Chondrocyte (in vitro differentiated cells): ENCODE measurements at regions not wholly inside any gene's neighbourhood (a gene's known extent, or its start where the extent isn't known, plus 50 kb on each side); places are given as distances from the start of the nearest gene placed in this dataset.

Source experiments
- DNase-seq: peaks from one replicate; pipeline ENCODE4 v3.0.0; 2021; ENCODE audit warnings: mixed read lengths, low spot score
- H3K27ac Mint-ChIP-seq: one replicate; pipeline ENCODE4 v1.8.0; 2021; ENCODE audit warnings: mild to moderate bottlenecking, moderate library complexity, mixed read lengths; ENCODE audit not compliant: unreplicated experiment
- H3K27me3 Mint-ChIP-seq: 2 replicates; pipeline ENCODE4 v1.8.0; 2021; ENCODE audit warnings: low read depth, mixed read lengths
- H3K36me3 Mint-ChIP-seq: 2 replicates; pipeline ENCODE4 v1.8.0; 2021; ENCODE audit warnings: low read depth, mixed read lengths
- H3K4me1 Mint-ChIP-seq: 2 replicates; pipeline ENCODE4 v1.8.0; 2021; ENCODE audit warnings: low read depth, mild to moderate bottlenecking, mixed read lengths
- H3K4me3 Mint-ChIP-seq: one replicate; pipeline ENCODE4 v1.8.0; 2021; ENCODE audit warnings: mild to moderate bottlenecking, moderate library complexity, mixed read lengths; ENCODE audit not compliant: unreplicated experiment
- H3K9me3 Mint-ChIP-seq: 2 replicates; pipeline ENCODE4 v1.8.0; 2021; ENCODE audit warnings: low read depth, mixed read lengths
- TF ChIP-seq, protein P1 (sequence below): fragments of 200-600 bp; sonication (generic); IDR thresholded peaks from 2 replicates; pipeline ENCODE4 v1.5.0; 2021; ENCODE audit warnings: antibody characterized with exemption, mild to moderate bottlenecking, moderate library complexity

DNA sequence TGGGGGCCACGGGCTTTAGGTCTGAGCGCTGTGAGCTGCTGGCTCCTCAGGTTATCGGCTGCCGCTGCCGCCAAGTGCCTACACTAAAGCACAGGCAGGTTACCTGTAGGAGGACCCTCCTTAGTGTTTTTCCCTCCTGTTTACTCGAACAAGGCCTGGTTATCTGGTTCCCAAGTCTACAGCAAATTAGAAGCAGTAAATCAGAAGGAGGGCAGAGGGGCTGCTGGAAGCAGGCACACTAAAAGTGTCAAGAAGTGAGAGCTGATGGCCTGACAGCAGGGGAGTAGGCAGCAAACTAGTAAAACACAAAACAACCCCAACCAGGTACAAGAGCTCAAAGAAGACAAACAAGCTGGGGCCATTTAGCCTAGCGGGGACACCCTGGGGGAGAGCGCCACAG is 125.0 kb upstream of the PJA1 start:
- peaks cover 2% of the 10 kb centered on the region for H3K27me3 Mint-ChIP-seq
- no peak for DNase-seq
- H3K36me3 Mint-ChIP-seq, result no peaks in the 10 kb centered on the region
- TF ChIP-seq, protein P1, sequence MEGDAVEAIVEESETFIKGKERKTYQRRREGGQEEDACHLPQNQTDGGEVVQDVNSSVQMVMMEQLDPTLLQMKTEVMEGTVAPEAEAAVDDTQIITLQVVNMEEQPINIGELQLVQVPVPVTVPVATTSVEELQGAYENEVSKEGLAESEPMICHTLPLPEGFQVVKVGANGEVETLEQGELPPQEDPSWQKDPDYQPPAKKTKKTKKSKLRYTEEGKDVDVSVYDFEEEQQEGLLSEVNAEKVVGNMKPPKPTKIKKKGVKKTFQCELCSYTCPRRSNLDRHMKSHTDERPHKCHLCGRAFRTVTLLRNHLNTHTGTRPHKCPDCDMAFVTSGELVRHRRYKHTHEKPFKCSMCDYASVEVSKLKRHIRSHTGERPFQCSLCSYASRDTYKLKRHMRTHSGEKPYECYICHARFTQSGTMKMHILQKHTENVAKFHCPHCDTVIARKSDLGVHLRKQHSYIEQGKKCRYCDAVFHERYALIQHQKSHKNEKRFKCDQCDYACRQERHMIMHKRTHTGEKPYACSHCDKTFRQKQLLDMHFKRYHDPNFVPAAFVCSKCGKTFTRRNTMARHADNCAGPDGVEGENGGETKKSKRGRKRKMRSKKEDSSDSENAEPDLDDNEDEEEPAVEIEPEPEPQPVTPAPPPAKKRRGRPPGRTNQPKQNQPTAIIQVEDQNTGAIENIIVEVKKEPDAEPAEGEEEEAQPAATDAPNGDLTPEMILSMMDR, result no peak
- H3K9me3 Mint-ChIP-seq, result no peaks in the 10 kb centered on the region
- H3K4me3 Mint-ChIP-seq, result no peak overlapping the region
- no peak overlapping the region for H3K27ac Mint-ChIP-seq
- no peaks in the 10 kb centered on the region for H3K4me1 Mint-ChIP-seq

GRCh38 chrX:69289793-69290123 is 124.5 kb upstream of the PJA1 start:
- no peak for DNase-seq
- Mint-ChIP-seq H3K9me3 (no peaks in the 10 kb centered on the region), H3K36me3 (no peaks in the 10 kb centered on the region), H3K4me3 (no peak overlapping the region), H3K27me3 (peaks cover 2% of the 10 kb centered on the region), H3K4me1 (no peaks in the 10 kb centered on the region), H3K27ac (no peak overlapping the region)
- TF ChIP-seq, protein P1, result no peak

- no peak for DNase-seq
- H3K27me3 Mint-ChIP-seq, result peaks cover 2% of the 10 kb centered on the region
- H3K4me1 Mint-ChIP-seq, result no peaks in the 10 kb centered on the region
- TF ChIP-seq, protein P1, result no peak
- H3K4me3 Mint-ChIP-seq, result no peak overlapping the region
- H3K27ac Mint-ChIP-seq, result no peak overlapping the region
- H3K9me3 Mint-ChIP-seq, result no peaks in the 10 kb centered on the region
- H3K36me3 Mint-ChIP-seq, result no peaks in the 10 kb centered on the region
Observed at GRCh38 chrX:69289046-69289792, 124.0 kb upstream of the PJA1 start.

DNA sequence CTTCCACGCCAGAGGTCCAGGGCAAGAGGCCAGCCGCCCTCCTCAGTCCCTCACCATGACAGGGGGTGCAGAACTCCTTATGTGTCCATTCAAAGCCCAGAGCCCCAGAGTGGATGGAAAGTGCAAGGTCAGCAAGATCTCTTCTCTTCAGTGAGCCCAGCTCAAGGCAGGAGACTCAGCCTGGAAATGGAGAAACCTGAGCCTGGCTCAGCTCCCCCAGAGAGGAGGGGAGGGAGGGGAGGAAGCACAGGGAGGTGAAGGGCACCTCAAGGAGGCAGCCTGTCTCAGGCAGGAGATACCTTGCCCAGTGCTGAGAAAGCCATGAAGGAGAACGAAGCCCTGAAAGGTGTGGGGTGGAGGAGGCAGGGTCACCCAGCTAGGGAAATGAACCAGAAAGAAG is 121.8 kb upstream of the PJA1 start:
- Mint-ChIP-seq H3K27me3 (peaks cover 2% of the 10 kb centered on the region), H3K4me1 (no peaks in the 10 kb centered on the region), H3K4me3 (no peak overlapping the region), H3K27ac (no peak overlapping the region), H3K9me3 (no peaks in the 10 kb centered on the region), H3K36me3 (no peaks in the 10 kb centered on the region)
- TF ChIP-seq, protein P1, result no peak
- DNase-seq, result no peak

- H3K4me1 Mint-ChIP-seq, result no peaks in the 10 kb centered on the region
- H3K4me3 Mint-ChIP-seq, result no peak overlapping the region
- peaks cover 2% of the 10 kb centered on the region for H3K27me3 Mint-ChIP-seq
- H3K9me3 Mint-ChIP-seq, result no peaks in the 10 kb centered on the region
- no peak for DNase-seq
- H3K36me3 Mint-ChIP-seq, result no peaks in the 10 kb centered on the region
- TF ChIP-seq, protein P1, result no peak
- no peak overlapping the region for H3K27ac Mint-ChIP-seq
Observed at GRCh38 chrX:69286565-69286906, 121.3 kb upstream of the PJA1 start.
